Dedifferentiated amniotic fluid mesenchymal stem cell (primary cell): ENCODE measurements at regions not wholly inside any gene's neighbourhood (a gene's known extent, or its start where the extent isn't known, plus 50 kb on each side); places are given as distances from the start of the nearest gene placed in this dataset.
"Not testable (repeated sequence)": the region's sequence is repeated elsewhere in the genome, so short reads cannot be mapped to it uniquely, and the experiment has no call there.

ENCODE experiments used
- DNase-seq: peaks from one replicate; pipeline ENCODE4 v3.0.0-alpha.2; 2016; ENCODE audit errors: extremely low spot score

DNA sequence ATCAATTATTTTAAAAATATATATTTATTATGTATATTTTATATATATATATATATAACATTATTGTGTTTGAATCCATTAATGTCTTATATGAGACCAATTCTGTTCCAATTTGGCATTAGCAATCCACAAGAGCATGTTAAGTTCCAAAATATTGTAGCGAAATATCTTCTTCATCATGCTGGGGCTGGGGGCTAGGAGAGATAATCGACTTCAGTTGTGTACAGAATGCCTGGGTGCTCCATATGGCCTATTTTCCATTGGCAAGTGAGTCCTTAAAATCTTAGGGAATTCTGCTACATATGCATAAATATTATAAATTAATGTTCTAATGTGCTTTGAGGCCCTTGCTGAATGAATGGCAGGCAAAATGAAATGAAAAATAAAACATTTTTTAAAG lies 117.7 kb downstream of the PCDH7 start:
- no peak for DNase-seq

- DNase-seq: no peak
These were observed 118.2 kb downstream of the PCDH7 start for GRCh38 chr4:30838331-30838730.

GRCh38 chr4:30839583-30840520 lies 119.7 kb downstream of the PCDH7 start:
- peak; percentile 46 for DNase-seq

GRCh38 chr4:30840571-30840970 lies 120.4 kb downstream of the PCDH7 start:
- no peak for DNase-seq

DNA sequence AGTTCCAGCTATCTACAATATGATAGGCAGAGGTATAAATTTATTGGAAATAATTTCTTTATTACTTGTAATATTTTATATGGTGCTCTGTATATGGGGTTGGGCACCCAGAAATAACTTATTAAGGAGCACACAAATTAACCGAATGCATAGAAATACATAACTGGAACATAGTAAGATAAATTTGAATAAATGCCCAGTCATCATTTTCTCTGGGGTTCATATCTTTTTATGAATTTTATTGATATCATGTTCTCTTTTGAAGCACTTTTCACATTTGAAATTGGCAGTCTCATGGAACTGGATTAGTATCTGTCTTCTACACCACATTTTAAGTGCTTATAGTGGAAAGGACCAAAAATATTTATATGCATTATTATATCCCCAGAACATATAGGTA lies 122.0 kb downstream of the PCDH7 start:
- no peak for DNase-seq

DNA sequence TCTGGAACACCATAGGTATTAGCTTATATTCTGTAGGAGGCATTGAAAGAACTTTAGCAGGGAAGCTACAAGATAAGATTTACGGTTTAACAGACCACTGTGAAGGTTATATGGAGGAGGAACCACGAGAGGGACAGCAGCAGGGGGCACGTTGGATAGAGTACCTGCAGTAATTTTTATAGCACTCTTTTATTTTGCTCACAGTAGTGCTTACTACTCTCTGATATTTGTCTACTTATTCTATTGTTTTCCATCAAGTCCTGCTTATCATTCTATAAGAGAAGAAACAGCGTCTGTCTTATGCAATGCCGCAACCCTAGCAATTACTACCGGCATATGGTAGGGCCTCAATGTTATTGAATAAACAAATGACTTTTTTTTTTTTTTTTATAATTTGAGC lies 122.5 kb downstream of the PCDH7 start:
- no peak for DNase-seq

DNA sequence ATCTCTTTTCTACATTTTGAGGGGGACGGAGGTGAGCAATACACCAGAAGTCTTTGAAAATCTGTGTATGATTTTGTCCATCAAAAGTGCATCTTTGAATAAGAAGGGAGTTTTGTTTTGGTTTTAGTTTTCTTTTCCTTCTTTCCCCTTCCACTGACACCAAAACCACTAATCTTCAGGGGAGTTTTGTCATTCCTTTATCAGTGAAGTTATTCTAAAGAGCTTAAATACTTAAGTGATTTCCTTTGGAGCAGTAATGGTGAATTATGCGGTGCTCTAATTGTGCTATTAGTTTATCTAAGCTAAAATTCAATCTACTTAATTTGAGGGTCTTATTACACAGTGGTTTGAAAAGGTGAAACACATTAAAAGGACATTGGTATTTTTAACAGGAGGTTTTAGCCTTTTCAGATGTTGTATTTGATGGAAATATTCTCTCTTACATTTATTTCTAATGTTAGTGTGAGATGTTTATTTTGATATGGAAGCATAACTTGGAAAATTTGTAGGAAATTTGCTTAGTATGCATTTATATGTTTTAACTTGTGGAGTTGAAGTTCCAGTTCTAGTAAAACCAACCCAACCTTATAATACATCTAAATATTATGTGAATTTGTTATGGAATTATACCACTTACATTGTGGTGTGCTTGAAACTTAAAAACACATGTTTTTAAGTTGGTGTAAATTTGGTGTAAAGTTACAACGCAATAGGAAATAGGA lies 124.9 kb downstream of the PCDH7 start:
- no peak for DNase-seq

GRCh38 chr4:30847167-30847566 lies 127.0 kb downstream of the PCDH7 start:
- DNase-seq: no peak

DNA sequence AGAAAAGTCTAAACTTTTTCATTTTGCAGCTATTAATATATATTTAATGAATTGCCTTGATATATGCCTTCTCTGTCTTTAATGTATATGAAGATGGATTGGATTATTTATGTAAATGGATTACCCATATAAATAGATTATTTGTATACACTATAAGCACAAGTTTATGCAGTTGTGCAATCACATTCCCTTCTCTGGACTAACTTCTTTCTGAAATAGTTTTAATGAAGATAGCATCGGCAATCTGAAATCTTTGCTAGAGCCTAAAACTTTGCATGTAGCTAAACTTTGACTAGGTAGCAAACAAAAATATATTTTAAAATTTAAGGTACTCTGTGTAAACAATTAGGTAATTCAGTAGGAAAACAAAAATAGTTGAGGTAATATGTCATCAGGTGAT lies 127.8 kb downstream of the PCDH7 start:
- DNase-seq: no peak

DNA sequence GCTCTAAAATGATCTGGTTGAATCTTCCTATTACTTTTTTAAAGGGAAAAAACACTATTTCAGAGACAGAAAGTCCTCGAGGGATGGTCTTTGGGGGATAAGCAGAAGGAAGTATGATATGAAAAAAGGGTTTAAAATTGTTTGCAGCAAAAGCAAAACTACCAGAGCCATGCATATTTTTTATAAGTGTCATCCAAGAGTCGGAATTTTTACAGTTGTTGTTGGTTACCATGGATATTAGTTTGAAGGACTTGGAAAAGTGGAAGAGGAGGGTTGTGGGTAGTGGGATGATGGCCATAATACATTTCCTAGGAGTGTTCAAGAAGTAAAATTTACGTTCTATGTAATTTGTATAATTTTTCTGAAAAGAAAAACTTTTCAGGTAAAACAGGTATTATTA lies 134.4 kb downstream of the PCDH7 start:
- peak; percentile 36 for DNase-seq

DNA sequence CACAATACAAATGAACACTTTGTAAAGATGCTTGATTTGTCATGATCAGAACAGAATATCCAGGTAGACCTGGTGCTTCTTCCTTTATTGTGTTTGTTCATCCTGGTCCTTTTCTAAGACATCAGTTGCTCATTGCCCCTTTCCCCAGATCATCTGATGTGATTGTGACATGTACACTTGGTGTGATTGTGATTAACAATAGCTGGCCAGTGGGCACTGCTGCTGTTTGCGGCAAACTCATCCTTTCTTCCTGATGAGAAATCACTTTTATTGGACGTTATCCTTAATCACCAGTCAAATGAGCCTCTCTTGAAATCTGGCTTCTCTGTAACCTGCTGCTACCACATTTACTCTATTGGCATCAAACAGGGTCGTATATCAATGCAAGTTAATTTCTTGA lies 135.1 kb downstream of the PCDH7 start:
- DNase-seq: no peak

DNA sequence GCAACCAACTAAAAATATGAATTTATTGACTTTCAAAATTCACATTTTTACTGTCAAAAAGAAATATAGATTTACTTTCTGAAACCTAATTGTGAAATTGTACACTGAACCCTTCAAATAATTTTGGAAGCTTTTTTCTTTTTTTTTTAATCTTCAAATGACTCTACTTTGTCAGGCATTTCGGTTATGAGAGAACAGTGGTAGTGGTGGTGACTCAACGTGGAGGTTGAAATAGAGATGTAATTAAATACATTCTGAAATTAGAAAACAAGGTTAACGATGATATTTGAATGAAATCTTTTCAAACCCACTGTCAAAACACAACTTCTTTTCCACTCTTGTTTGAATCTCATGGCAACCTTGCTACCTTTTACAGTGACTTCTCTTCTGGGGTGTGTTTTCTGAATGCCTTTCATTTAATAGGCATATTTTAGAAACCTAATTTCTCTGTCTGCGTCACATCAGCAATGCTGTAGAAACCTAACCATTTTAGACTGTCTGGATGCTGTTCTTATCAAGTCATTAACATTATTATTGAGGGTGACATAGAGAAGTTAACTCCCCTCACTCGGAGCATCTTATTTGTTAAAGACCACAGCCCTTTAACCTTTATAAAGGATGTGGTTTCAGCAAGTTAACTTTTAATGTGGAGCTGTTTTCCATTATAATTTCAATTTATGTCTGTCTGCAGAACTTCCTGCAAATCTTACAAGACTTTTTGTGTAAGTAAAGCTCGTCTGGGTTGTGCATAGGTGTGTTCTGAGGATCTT lies 136.8 kb downstream of the PCDH7 start:
- no peak for DNase-seq

DNA sequence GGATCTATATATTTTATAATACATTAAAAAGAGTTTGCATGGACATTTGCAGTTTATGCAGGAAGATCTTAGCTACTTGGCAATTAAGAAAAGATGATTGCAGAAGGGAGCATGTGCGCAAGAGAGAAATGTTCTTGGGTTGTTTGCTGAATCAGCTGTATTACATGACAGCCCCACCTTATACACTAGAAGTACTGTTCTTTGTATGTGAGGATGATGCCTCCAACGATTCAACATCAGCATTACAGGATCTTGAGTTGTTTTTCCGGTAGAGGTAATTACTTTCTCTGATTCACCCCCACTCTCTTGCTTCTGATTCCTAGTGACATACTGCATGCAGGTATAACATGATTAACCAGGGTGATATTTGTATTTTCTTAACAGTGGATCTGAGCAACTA lies 140.8 kb downstream of the PCDH7 start:
- DNase-seq: no peak

DNA sequence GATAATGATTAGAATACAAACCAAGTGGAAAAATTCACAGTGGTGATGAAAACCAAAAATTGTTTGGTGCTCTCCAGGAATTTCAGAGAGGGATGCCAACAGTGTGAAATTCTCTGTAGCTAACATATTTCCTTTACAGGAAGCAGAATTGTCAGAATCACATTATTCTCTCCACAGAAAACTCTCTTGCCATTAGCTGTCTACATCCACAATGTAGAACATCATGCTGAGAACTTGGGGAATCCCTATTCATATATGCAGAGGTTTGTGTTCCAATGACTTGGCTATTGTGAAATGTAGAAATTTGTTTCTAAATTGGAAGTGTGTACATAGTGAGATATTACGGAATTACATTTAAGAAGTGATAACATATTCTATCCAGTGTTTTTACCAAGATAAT lies 142.0 kb downstream of the PCDH7 start:
- DNase-seq: no peak

- peak; percentile 54 for DNase-seq
These were observed 142.9 kb downstream of the PCDH7 start for GRCh38 chr4:30863021-30863420.

DNA sequence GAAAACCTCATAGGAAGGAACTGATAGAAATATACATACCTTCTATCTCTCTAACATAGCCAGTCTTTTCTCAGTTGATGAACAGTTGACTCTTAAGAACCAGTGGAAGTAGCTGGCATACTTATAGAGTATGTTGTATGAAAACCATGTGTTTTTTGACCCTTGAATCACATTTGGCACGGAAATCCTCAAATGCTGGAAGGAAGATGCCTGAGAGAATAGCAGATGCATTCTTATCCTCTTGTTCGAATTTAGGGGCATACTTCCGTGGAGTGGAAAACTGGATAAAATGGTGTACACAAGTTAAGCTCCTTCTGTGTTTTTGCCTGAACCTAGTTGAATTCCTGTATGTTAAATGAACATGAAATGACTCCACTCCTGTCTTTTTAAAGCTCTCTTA lies 145.5 kb downstream of the PCDH7 start:
- no peak for DNase-seq

GRCh38 chr4:30866346-30866745 lies 146.2 kb downstream of the PCDH7 start:
- DNase-seq: no peak

GRCh38 chr4:30866907-30867306 lies 146.7 kb downstream of the PCDH7 start:
- no peak for DNase-seq

GRCh38 chr4:30867427-30867826 lies 147.3 kb downstream of the PCDH7 start:
- DNase-seq: no peak

- no peak for DNase-seq
These were observed 148.1 kb downstream of the PCDH7 start for GRCh38 chr4:30868111-30868895.

GRCh38 chr4:30869387-30869786 lies 149.2 kb downstream of the PCDH7 start:
- DNase-seq: not testable (repeated sequence)

DNA sequence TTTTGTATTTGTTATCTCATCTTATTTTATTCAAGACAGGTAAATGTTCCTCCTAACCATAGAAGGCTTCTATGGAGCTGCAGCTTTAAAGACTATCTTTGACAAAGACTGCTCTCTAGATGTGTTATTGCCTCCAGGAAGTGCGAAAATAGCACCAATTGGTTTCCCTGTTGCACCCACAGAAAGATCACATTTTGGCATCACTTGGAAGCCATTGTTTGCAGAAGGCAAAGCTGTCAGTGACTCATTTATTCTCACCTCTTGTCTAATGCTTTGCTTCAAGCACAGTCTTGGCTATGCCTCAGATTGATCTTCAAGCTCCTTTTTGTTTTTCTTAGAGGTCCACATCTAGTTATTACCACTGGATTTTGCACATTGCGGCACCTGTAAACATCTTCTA lies 150.3 kb downstream of the PCDH7 start:
- no peak for DNase-seq
